Left lung (tissue), 4 donors: ENCODE measurements at regions not wholly inside any gene's neighbourhood (a gene's known extent, or its start where the extent isn't known, plus 50 kb on each side); places are given as distances from the start of the nearest gene placed in this dataset.

Source experiments
- ATAC-seq: fragments of 200-7000 bp; cut with Tn5 transposase; one replicate; pipeline ENCODE4 v1.9.1; 2020; ENCODE audit warnings: moderate library complexity
- DNase-seq, 4 donors: peaks; one replicate each; pipeline ENCODE4 v3.0.0-alpha.2; 2013 to 2020
- H3K27ac ChIP-seq, 2 donors: fragments of 200-600 bp; sonication (generic) in 1 of 2; one replicate each; pipeline versions ENCODE4 v1.5.0 to v1.8.0; 2020 to 2021
- H3K27me3 ChIP-seq, 2 donors: fragments of 200-600 bp; sonication (generic) in 1 of 2; one replicate each; pipeline versions ENCODE4 v1.5.0 to v1.8.0; 2020 to 2021
- H3K36me3 ChIP-seq, 2 donors: fragments of 200-600 bp; sonication (generic) in 1 of 2; one replicate each; pipeline versions ENCODE4 v1.5.0 to v1.8.0; 2020 to 2021
- H3K4me1 ChIP-seq, 2 donors: fragments of 200-600 bp; one replicate each; pipeline ENCODE4 v1.8.0; 2021
- H3K4me3 ChIP-seq, 2 donors: fragments of 200-600 bp; sonication (generic) in 1 of 2; one replicate each; pipeline versions ENCODE4 v1.5.0 to v1.8.0; 2020 to 2021; ENCODE audit warnings: mild to moderate bottlenecking in 1 of 2
- H3K9me3 ChIP-seq, 2 donors: fragments of 200-600 bp; sonication (generic) in 1 of 2; one replicate each; pipeline versions ENCODE4 v1.5.0 to v1.8.0; 2020 to 2021
- CTCF ChIP-seq, 2 donors: fragments of 200-600 bp; sonication (generic) in 1 of 2; IDR thresholded peaks; one replicate each; pipeline versions ENCODE4 v1.5.0 to v1.8.0; 2021; ENCODE audit warnings: antibody characterized with exemption in 2 of 2
- intact Hi-C, 2 donors: fragments of 100-400 bp; cut with DNase I; formaldehyde crosslinking; loops; one replicate each; pipeline versions ENCODE4 v1.11.2 to v1.14.2; 2022
- donor health status: DM: no; HTN: yes; CAD: no.
- donor health status: DM: no; HTN: no; CAD: no.

GRCh38 chr7:116150588-116150987 lies 59.8 kb upstream of the TES start:
- DNase-seq = no peak
- intact Hi-C loops = no loop called here
- no peaks in the 10 kb centered on the region for H3K36me3 ChIP-seq

GRCh38 chr7:116152276-116152675 lies 58.1 kb upstream of the TES start:
- Histone ChIP-seq H3K4me1 (no peaks in the 10 kb centered on the region), H3K9me3 (no peaks in the 10 kb centered on the region), H3K27me3 (no peaks in the 10 kb centered on the region), H3K27ac (no peak overlapping the region), H3K4me3 (no peak overlapping the region), H3K36me3 (no peaks in the 10 kb centered on the region)
- TF ChIP-seq CTCF (IDR thresholded peaks at IDR 0.05) = no peak
- DNase-seq (no peak), ATAC-seq (no peak)
- intact Hi-C loops = no loop called here

More at GRCh38 chr7:116150588-116150987, 59.8 kb upstream of the TES start:
- Histone ChIP-seq H3K9me3 (no peaks in the 10 kb centered on the region), H3K4me3 (no peak overlapping the region), H3K27me3 (no peaks in the 10 kb centered on the region), H3K27ac (no peak overlapping the region), H3K4me1 (no peaks in the 10 kb centered on the region)
- no peak for ATAC-seq
- TF ChIP-seq CTCF (IDR thresholded peaks at IDR 0.05) = no peak

GRCh38 chr7:116153050-116153449 lies 57.3 kb upstream of the TES start:
- H3K4me3 ChIP-seq = no peak overlapping the region
- intact Hi-C loops = no loop called here
- H3K9me3 ChIP-seq = no peaks in the 10 kb centered on the region
- DNase-seq (no peak), ATAC-seq (no peak)
- no peaks in the 10 kb centered on the region for H3K4me1 ChIP-seq
- TF ChIP-seq CTCF (IDR thresholded peaks at IDR 0.05) = no peak
- no peaks in the 10 kb centered on the region for H3K36me3 ChIP-seq
- no peaks in the 10 kb centered on the region for H3K27me3 ChIP-seq
- H3K27ac ChIP-seq = no peak overlapping the region

GRCh38 chr7:116159711-116160110 lies 50.6 kb upstream of the TES start:
- no peaks in the 10 kb centered on the region for H3K27me3 ChIP-seq
- no peak for DNase-seq

More at GRCh38 chr7:116159711-116160110, 50.6 kb upstream of the TES start:
- Histone ChIP-seq H3K4me1 (peaks cover 0 to 14% of the 10 kb centered on the region in 2 donors), H3K9me3 (no peaks in the 10 kb centered on the region), H3K27ac (no peak overlapping the region), H3K4me3 (no peak overlapping the region), H3K36me3 (no peaks in the 10 kb centered on the region)
- TF ChIP-seq CTCF (IDR thresholded peaks at IDR 0.05) = no peak
- no peak for ATAC-seq
- intact Hi-C loops = no loop called here
